ENCODE measurements at regions not wholly inside any gene's neighbourhood (a gene's known extent, or its start where the extent isn't known, plus 50 kb on each side); places are given as distances from the start of the nearest gene placed in this dataset.

- TF ChIP-seq CTCF (IDR thresholded peaks at IDR 0.05) (no peak), POLR2AphosphoS5 (IDR thresholded peaks at IDR 0.05) (no peak), POLR2A (IDR thresholded peaks at IDR 0.05; ENCODE audit: low read depth) (no peak)
- Histone ChIP-seq H3K9me3 (no peaks in the 10 kb centered on the region), H3K4me3 (peak overlapping the region; percentile 37 to 52 (median 41)), H3K4me1 (peaks cover 7 to 14% (median 12%) of the 10 kb centered on the region in 4 donors), H3K27me3 (peaks cover 0 to 52% (median 2%) of the 10 kb centered on the region in 4 donors), H3K27ac (replicated peaks in 1 of 4) (no peak overlapping the region), H3K36me3 (no peaks in the 10 kb centered on the region)
- intact Hi-C loops (cut with DNase I): loop anchor here (10.0 kb wide), 1 partner anchor 84 kb away; the partner anchor contains the start of gene NOG
- no peak for DNase-seq (ENCODE audit: extremely low spot score)
- WGBS: 13% methylated on average over 31 of the region's 37 CpGs
These were observed 85.0 kb downstream of the NOG start for GRCh38 chr17:56678249-56679114.

GRCh38 chr17:56679115-56679776, 85.7 kb downstream of the NOG start:
- H3K4me3 ChIP-seq: peak overlapping the region; percentile 37 to 52 (median 41)
- TF ChIP-seq EP300 (IDR thresholded peaks at IDR 0.05): no peak
- TF ChIP-seq CTCF (IDR thresholded peaks at IDR 0.05): peak; percentile 42 to 64 (median 53)
- no peak for TF ChIP-seq POLR2AphosphoS5 (IDR thresholded peaks at IDR 0.05)
- TF ChIP-seq POLR2A (IDR thresholded peaks at IDR 0.05; ENCODE audit: low read depth): no peak
- WGBS: 8% methylated on average over 12 of the region's 12 CpGs
- peaks cover 7 to 14% (median 12%) of the 10 kb centered on the region in 4 donors for H3K4me1 ChIP-seq
- H3K9me3 ChIP-seq: no peaks in the 10 kb centered on the region
- intact Hi-C loops (cut with DNase I): loop anchor here (10.0 kb wide), 1 partner anchor 84 kb away; the partner anchor contains the start of gene NOG
- H3K36me3 ChIP-seq: no peaks in the 10 kb centered on the region
- no peak overlapping the region for H3K27ac ChIP-seq (replicated peaks in 1 of 4)
- DNase-seq (ENCODE audit: extremely low spot score): no peak
- H3K27me3 ChIP-seq: peaks cover 0 to 55% (median 2%) of the 10 kb centered on the region in 4 donors

- H3K4me1 ChIP-seq: peaks cover 7 to 14% (median 12%) of the 10 kb centered on the region in 4 donors
- no peaks in the 10 kb centered on the region for H3K36me3 ChIP-seq
- 62% methylated on average over 6 of the region's 6 CpGs for WGBS
- H3K27me3 ChIP-seq: peaks cover 0 to 58% (median 2%) of the 10 kb centered on the region in 4 donors
- no peak for DNase-seq (ENCODE audit: extremely low spot score)
- H3K27ac ChIP-seq (replicated peaks in 1 of 4): no peak overlapping the region
- TF ChIP-seq POLR2AphosphoS5 (IDR thresholded peaks at IDR 0.05): no peak
- TF ChIP-seq CTCF (IDR thresholded peaks at IDR 0.05): no peak
- no peak for TF ChIP-seq EP300 (IDR thresholded peaks at IDR 0.05)
- TF ChIP-seq POLR2A (IDR thresholded peaks at IDR 0.05; ENCODE audit: low read depth): no peak
- intact Hi-C loops (cut with DNase I): loop anchor here (5.0 to 10.0 kb wide), 2 partner anchors 37 to 85 kb away; partner anchors contain the start of gene NOG
- no peaks in the 10 kb centered on the region for H3K9me3 ChIP-seq
- H3K4me3 ChIP-seq: no peak overlapping the region
These were observed 86.4 kb downstream of the NOG start for GRCh38 chr17:56679777-56680422.

GRCh38 chr17:56680676-56681075, 87.2 kb downstream of the NOG start:
- TF ChIP-seq POLR2AphosphoS5 (IDR thresholded peaks at IDR 0.05) (no peak), EP300 (IDR thresholded peaks at IDR 0.05) (no peak), POLR2A (IDR thresholded peaks at IDR 0.05; ENCODE audit: low read depth) (no peak), CTCF (IDR thresholded peaks at IDR 0.05) (no peak)
- Histone ChIP-seq H3K36me3 (no peaks in the 10 kb centered on the region), H3K27me3 (peaks cover 0 to 52% (median 2%) of the 10 kb centered on the region in 4 donors), H3K4me1 (peaks cover 7 to 14% (median 12%) of the 10 kb centered on the region in 4 donors), H3K9me3 (no peaks in the 10 kb centered on the region), H3K4me3 (no peak overlapping the region), H3K27ac (replicated peaks in 1 of 4) (no peak overlapping the region)
- 81% methylated on average over 3 of the region's 3 CpGs for WGBS
- intact Hi-C loops (cut with DNase I): loop anchor here (5.0 kb wide), 1 partner anchor 37 kb away; no protein-coding TSS in a partner anchor
- no peak for DNase-seq (ENCODE audit: extremely low spot score)
